ENCODE measurements at regions not wholly inside any gene's neighbourhood (a gene's known extent, or its start where the extent isn't known, plus 50 kb on each side); places are given as distances from the start of the nearest gene placed in this dataset.

DNA sequence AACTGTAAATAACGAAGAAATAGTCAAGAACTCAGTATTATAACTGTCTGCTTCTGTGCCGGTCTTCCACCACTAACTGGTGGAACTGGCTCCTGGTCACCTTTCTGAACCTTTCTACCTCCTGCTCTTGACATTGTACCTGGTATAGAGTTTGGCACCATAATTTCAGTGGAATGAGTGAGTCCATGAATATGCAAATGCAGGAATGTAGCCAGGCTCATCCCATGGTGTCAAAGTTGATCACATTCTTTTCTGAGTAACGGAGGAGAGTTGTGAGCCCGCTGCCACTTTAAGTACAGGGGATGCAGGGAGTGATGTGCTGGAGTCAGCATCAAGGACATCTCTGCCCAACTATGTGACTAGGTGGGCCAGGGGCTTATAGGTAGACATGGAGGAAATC, 207.9 kb upstream of the HS3ST1 start:
- no peak for ATAC-seq
- DNase-seq, result no peak
- H3K27me3 ChIP-seq, result no peaks in the 10 kb centered on the region
- no peak overlapping the region for H3K4me3 ChIP-seq
- H3K36me3 ChIP-seq, result no peaks in the 10 kb centered on the region
- TF ChIP-seq CTCF (IDR thresholded peaks at IDR 0.05), result no peak
- no peaks in the 10 kb centered on the region for H3K9me3 ChIP-seq
- intact Hi-C loops (cut with DNase I), result no loop called here
- H3K27ac ChIP-seq, result no peak overlapping the region
- no peaks in the 10 kb centered on the region for H3K4me1 ChIP-seq

GRCh38 chr4:11636031-11636430, 207.3 kb upstream of the HS3ST1 start:
- Histone ChIP-seq H3K9me3 (no peaks in the 10 kb centered on the region), H3K4me1 (no peaks in the 10 kb centered on the region), H3K27ac (no peak overlapping the region), H3K4me3 (no peak overlapping the region), H3K36me3 (no peaks in the 10 kb centered on the region), H3K27me3 (no peaks in the 10 kb centered on the region)
- ATAC-seq (no peak), DNase-seq (no peak)
- intact Hi-C loops (cut with DNase I), result no loop called here
- no peak for TF ChIP-seq CTCF (IDR thresholded peaks at IDR 0.05)

GRCh38 chr4:11635342-11635741, 206.6 kb upstream of the HS3ST1 start:
- Histone ChIP-seq H3K4me3 (no peak overlapping the region), H3K4me1 (no peaks in the 10 kb centered on the region), H3K36me3 (no peaks in the 10 kb centered on the region), H3K27ac (no peak overlapping the region), H3K9me3 (no peaks in the 10 kb centered on the region), H3K27me3 (no peaks in the 10 kb centered on the region)
- ATAC-seq, result peak; percentile 62
- no peak for TF ChIP-seq CTCF (IDR thresholded peaks at IDR 0.05)
- no peak for DNase-seq
- intact Hi-C loops (cut with DNase I), result no loop called here

DNA sequence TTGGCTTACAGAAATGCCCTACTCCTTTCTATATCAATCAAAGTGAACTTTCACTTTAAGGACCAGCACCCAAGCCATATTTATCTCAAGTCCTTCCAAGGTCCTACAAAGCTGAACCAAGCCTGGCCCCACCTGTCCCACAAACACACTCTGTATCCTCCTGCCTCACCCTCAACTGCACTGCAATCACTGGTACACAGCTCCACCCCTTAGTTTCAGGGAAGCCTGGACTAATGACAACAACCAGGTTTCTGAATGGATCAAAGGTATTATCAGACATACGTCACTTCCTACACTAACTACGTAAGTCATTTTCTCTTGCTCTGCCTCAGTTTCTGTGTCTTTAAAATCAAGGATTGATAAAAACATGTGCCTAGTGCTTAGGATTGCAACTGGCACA, 205.6 kb upstream of the HS3ST1 start:
- Histone ChIP-seq H3K4me3 (no peak overlapping the region), H3K9me3 (no peaks in the 10 kb centered on the region), H3K27ac (no peak overlapping the region), H3K36me3 (no peaks in the 10 kb centered on the region), H3K27me3 (no peaks in the 10 kb centered on the region), H3K4me1 (no peaks in the 10 kb centered on the region)
- no peak for TF ChIP-seq CTCF (IDR thresholded peaks at IDR 0.05)
- ATAC-seq (peak; percentile 41), DNase-seq (no peak)
- intact Hi-C loops (cut with DNase I), result no loop called here

DNA sequence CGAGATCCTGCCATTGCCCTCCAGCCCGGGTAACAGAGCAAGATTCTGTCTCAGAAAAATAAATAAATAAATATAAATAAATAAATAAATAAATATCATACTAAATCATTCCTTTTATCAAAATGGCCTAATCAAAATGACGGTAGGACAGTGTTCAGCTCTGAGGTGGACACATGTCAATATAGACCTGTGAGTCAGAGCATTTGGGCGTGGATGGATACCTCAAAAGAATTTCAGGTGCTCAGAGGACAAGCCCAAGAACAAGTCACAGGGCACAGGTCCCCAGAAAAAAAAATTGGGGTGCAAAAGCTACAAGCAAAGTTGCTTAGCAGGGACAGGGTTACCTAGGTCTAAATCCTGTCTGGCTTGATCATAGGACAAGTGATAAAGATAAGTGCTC, 204.7 kb upstream of the HS3ST1 start:
- no peaks in the 10 kb centered on the region for H3K27me3 ChIP-seq
- no peaks in the 10 kb centered on the region for H3K36me3 ChIP-seq
- no peaks in the 10 kb centered on the region for H3K9me3 ChIP-seq
- no peaks in the 10 kb centered on the region for H3K4me1 ChIP-seq
- H3K4me3 ChIP-seq, result no peak overlapping the region
- intact Hi-C loops (cut with DNase I), result no loop called here
- H3K27ac ChIP-seq, result no peak overlapping the region
- ATAC-seq (no peak), DNase-seq (no peak)
- no peak for TF ChIP-seq CTCF (IDR thresholded peaks at IDR 0.05)

GRCh38 chr4:11632483-11632882, 203.8 kb upstream of the HS3ST1 start:
- TF ChIP-seq CTCF (IDR thresholded peaks at IDR 0.05), result no peak
- no peak for DNase-seq
- Histone ChIP-seq H3K27ac (no peak overlapping the region), H3K9me3 (no peaks in the 10 kb centered on the region), H3K27me3 (no peaks in the 10 kb centered on the region), H3K36me3 (no peaks in the 10 kb centered on the region), H3K4me3 (no peak overlapping the region), H3K4me1 (no peaks in the 10 kb centered on the region)
- no peak for ATAC-seq
- intact Hi-C loops (cut with DNase I), result no loop called here

Data from upper lobe of right lung (tissue), 1 donor.